ENCODE measurements at regions not wholly inside any gene's neighbourhood (a gene's known extent, or its start where the extent isn't known, plus 50 kb on each side); places are given as distances from the start of the nearest gene placed in this dataset.

DNA sequence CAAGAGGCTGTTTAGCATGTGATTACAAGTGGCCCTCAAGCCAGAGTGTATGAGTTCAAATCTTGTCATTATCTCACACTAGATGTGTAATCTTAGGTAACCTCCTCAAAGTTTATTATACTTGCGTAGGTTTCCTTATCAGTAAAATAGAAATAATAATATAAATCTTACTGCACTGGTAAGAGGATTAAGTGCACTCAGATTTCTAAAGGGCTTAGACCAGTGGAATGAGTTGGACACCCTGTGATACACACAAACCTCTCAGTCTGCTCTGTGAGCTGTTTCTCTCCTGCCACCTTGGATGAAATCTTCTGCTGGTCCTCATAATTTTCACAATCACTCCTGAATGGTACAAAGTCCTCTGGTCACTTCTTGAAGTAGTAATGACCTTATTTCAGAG, 145.4 kb upstream of the ZNF516 start:
- TF ChIP-seq POLR2AphosphoS5 (IDR thresholded peaks at IDR 0.05; ENCODE audit: low read depth, low read length) (no peak), SIN3A (IDR thresholded peaks at IDR 0.05; ENCODE audit: low read depth) (no peak), FOSL1 (IDR thresholded peaks at IDR 0.05; ENCODE audit: low read depth) (no peak), ELF1 (IDR thresholded peaks at IDR 0.05; ENCODE audit: borderline replicate concordance, low read depth) (no peak)
- TF ChIP-seq, protein P1, sequence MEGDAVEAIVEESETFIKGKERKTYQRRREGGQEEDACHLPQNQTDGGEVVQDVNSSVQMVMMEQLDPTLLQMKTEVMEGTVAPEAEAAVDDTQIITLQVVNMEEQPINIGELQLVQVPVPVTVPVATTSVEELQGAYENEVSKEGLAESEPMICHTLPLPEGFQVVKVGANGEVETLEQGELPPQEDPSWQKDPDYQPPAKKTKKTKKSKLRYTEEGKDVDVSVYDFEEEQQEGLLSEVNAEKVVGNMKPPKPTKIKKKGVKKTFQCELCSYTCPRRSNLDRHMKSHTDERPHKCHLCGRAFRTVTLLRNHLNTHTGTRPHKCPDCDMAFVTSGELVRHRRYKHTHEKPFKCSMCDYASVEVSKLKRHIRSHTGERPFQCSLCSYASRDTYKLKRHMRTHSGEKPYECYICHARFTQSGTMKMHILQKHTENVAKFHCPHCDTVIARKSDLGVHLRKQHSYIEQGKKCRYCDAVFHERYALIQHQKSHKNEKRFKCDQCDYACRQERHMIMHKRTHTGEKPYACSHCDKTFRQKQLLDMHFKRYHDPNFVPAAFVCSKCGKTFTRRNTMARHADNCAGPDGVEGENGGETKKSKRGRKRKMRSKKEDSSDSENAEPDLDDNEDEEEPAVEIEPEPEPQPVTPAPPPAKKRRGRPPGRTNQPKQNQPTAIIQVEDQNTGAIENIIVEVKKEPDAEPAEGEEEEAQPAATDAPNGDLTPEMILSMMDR (IDR thresholded peaks at IDR 0.05 in 2 of 3, conservative IDR thresholded peaks at IDR 0.05 in 1 of 3; ENCODE audit: borderline replicate concordance in 1 of 3, insufficient read depth in 1 of 3, low read depth in 2 of 3, low read length in 2 of 3) = no peak

All from HCT116 (cell line).